Inflammatory macrophage treated with lipopolysaccharide for 1 hour (primary cell): ENCODE measurements at regions not wholly inside any gene's neighbourhood (a gene's known extent, or its start where the extent isn't known, plus 50 kb on each side); places are given as distances from the start of the nearest gene placed in this dataset.

Experiments used
- DNase-seq, 2 donors: peaks; one replicate each; pipeline ENCODE4 v3.0.0-alpha.2; 2020 to 2022

DNA sequence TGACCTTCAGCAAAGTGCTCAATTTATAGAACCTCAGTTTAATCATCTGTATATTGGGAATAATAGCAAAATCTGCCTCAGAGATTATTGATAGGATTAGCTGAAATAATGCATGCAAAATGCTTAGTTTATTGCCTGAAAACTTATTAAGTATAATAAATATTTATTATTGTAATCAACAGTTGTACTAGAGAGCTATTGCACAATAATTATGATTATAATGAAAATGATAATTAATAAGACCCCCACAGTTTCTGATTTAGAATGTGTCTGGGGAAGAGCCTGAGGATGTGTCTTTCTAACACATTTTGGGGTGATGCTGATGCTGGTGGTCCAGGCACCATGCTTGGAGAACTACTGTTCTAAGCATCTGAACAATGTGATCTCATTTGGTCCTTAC, 419.6 kb downstream of the NPIPA7 start:
- DNase-seq = no peak

DNA sequence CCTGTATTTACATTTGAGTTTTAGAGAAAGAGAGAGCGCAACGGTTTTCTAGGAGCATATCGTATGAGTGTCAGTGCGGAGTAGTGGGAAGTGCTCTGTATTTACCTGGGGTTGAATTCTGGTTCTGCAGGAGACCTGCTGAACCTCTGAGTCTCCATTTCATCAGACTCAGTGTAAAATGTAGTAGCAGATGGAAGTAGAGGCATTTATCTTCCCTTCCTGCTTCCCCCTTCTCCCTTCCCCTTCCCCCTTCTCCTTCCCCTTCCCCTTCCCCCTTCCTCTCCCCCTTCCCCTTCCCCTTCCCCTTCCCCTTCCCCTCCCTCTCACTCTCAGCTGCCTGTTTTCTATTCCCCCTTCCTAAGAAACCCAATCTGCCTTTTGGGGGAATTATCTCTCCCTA, 426.9 kb downstream of the NPIPA7 start:
- no peak for DNase-seq

DNA sequence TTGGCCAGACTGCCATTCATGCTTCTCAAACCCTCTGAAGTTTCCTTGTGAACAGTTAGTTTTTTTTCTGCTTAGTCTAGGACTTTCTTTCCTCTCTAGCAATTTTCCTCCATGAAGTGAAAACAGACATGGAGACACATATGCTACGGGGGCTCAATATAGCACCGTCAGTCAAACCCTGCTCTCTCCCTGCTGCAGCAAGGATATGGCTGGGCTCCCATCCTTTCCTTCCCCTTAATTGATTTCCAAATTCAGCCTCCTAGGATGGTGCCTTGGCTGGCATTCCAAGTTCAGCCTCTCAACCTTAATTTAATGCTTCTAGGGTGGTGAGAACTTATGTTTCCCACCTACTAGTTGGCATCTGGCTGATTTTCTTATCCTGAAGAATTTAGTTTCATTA, 436.7 kb downstream of the NPIPA7 start:
- no peak for DNase-seq

DNA sequence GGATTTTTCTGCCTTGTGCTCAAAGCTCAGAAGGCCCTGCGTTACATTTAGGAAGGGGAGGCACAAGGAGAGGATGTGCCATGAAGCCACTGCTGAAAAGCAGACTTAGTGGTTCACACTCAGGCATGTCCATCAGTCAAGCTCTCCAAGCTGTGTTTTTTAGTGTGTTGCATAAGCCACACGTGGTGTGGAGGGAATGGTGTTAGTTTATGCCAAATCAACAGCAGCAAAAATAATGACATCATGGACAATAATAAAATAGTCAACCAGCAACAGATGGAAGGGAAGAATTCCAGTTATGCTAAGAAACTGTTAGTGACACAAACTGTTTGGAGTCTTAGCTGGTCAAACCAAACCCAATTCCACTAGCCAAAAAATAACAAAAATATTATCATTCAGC, 438.3 kb downstream of the NPIPA7 start:
- DNase-seq = no peak

DNA sequence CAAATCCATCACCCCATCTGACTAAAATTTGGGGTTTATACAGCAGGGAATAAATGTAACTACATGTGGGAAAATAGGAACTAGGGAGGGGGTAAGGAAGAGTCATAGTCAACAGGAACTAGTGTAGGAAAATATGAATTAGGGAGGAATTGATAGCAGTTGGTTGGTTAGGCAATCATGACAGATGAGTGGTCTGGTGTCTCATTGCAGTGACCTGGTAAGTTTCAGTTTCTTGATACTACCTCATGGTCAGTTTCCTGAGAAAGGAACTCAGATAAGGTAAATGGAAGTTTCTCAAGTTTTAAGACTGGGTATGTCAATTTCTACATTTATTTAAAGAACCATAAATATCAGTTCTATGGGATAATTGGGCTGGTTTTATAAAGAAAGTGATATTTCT, 442.3 kb downstream of the NPIPA7 start:
- no peak for DNase-seq

DNA sequence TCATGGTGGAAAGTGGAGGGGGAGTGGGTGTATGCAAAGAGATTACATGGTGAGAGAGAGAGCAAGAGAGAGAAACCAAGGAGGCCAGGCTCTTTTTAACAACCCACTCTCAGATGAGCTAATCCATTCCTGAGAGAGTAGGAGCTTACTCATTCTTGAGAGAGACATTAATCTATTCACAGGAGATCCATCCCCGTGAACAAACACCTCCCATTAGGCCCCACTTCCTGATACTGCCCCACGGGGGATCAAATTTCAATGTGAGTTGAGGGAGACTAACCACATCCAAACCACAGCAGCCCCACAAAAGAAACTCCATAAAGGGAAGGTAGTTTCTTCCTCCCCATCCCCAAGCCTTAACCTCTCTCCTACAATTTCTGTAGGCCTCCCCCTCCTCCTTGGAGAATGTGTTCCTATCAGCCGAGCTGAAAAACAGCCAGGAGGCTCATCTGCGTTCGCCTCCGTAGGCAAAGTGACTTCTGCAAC, 450.0 kb downstream of the NPIPA7 start:
- no peak for DNase-seq

DNA sequence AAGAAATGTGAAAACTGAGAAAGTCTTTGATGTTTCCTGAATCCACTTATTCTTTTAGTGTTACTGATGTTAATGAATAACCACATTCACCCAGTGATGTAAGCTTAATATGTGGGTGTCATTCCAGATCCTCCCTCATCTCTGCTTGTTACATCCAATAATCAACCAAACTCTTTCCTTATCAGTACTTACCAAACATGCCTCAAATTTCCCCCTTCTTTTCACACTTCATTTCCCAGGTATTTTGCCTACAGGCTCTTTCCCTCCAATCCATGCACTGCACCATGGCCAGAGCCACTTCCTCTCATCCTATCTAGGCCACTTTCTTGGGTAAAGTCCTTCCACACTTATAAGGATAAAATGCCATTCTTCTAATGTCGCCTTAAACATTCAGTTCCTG, 451.5 kb downstream of the NPIPA7 start:
- no peak for DNase-seq

DNA sequence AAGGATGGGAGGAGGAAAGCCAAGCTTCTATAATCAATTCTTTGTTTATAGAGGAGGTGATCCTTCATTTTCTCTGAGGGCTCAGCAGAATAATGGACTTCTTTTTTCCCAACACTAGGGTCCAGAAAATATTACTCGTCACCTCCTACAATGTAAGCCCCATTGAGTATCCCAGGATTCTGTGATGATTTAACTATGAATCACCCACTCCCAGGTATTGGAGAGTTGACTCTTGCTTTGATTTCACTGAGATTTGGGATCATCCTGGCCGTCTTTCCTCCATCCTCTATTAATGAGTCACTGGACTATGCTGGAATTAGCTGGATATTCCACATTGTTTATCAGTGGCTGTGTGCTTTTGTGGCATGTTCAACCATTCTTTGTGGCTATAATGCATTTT, 452.0 kb downstream of the NPIPA7 start:
- no peak for DNase-seq

DNA sequence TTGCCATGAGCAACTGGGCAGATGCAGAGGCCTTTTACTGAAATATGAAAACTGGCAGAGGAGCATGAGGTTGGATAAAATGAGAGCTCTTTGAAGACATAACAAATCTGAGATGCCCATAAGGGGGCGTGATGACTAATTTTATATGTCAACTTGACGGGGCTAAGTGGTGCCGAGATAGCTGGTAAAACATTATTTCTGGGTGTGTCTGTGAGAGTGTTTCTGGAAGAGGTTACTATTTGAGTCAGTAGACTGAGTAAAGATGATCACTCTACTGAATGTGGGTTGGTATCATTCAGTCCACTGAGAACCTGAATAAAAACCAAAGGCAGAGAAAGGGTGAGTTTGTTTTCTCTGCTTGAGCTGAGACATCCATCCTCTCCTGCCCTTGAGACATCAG, 454.2 kb downstream of the NPIPA7 start:
- DNase-seq = no peak

DNA sequence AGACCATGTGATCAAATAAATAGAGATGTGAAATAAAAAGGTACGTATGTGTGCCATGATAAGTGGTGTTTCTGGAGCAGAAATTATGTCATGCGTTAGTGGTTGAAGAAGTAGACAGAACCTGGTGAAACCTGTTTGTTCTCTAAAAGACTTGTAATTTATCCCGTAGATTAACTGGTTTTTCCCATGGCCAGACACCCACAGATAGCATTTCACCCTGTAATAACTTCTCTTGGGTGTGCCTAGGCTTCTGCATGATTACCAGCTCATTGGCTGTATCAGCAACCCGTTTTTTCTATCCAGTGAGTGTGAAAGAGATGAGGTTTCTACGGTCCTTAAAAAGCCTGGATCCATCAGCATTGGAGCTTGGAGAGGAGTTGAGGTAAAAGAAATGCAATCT, 471.3 kb downstream of the NPIPA7 start:
- no peak for DNase-seq

DNA sequence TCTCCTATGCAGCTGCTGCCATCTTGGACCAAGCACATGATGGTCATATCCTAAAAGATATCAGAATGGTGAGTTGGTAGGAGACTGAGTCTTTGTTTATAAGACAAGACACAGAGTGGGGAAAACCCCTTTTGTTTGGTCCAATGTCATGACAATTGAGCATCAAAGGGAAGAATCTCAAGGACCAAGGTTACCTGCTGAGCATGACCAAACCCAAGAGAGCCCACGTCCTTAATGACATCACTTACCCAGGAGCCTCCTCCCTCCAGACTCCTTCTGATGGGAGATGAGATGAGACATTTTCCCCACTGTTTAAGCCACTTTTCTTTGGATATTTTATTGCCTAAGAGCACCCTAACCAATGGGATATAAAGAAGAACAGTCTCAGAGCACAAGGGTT, 478.1 kb downstream of the NPIPA7 start:
- no peak for DNase-seq

DNA sequence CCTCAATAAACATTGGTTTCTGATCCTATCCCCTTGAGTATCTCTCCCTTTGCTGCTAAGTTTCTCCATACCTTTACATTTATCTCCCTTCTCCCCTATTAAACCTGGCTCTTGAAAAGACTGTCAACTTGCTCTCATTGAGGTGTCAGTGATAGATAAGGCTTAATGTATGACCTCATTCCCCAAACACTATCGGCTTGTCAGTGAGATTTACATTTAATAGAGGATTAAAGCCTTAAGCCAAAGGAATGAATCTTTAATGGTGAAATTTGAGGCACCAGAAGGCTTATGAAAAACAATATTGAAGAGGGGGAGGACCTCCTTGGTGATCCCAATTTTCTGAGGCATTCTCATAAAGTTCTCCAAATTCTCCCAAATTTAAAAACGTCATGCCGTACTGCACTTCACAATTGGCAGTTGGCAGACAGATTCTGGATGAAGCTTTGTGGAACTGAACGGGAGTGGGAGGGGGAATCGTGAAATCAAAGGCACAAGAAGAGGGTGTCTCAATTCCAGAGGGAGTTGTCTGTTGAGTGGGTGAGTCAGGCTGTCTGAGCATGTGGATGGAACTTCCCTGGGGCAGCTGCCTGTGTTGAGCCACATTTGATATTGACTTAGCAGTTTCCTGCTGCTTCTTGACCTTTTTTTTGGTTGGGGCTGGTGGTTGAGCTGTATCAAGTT, 478.8 kb downstream of the NPIPA7 start:
- DNase-seq = peak; percentile 54 to 96

DNA sequence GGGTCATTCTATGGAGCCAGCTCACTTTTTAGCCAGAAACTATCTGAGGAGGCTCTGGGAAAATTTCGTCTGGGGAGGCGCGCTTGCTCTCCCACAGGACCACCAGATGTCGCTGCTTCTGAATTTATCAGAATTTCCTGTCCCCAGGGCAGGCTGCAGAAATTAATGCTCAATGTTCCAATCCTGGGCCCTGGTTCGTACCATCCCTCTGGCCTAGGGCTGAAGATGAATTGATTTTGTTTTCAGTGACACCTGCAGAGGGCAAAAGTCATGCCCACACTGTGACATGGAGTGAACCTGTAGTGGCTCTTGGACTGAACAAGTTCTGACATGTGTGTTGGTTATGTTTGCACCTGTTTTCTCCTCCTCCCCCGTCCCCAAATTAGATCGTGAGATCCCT, 482.6 kb downstream of the NPIPA7 start:
- peak; percentile 35 to 65 for DNase-seq

DNA sequence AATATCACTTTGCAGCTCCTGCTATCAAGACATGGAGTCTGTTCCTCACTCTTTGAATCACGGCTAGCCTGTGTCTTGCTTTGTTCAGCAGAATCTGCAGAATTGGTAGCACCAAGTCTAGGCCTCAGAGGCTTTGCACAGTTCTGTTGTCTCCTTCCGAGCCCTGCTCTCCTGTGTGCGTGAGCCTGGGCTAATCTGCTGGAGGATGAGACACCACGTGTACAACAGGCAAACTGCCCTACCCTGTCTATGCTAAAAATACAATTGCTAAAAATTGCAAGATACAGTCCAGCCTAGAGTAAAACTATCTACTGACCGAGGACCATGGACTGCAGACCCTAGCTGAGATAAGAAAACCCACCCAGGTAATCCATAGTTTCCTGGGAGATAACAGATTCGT, 484.7 kb downstream of the NPIPA7 start:
- DNase-seq = no peak

DNA sequence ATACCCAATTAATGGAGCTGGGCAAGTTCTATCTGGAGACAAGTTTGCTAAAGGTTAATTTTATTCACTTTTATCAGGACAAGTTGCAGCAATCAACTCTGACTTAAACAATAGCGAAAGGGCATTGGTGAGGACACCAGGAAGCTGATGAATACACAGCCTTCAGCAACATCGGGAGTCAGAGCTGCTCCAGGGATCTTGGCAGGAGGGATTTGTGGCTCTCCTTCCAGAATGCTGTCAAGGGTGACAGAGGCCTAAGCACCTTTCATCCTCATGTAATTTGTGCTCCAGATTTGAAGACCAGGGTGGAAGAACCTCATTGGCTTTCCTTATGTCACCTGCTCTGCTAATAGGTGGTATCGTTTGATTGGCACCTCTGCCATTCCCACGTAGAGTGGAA, 485.6 kb downstream of the NPIPA7 start:
- DNase-seq = no peak

DNA sequence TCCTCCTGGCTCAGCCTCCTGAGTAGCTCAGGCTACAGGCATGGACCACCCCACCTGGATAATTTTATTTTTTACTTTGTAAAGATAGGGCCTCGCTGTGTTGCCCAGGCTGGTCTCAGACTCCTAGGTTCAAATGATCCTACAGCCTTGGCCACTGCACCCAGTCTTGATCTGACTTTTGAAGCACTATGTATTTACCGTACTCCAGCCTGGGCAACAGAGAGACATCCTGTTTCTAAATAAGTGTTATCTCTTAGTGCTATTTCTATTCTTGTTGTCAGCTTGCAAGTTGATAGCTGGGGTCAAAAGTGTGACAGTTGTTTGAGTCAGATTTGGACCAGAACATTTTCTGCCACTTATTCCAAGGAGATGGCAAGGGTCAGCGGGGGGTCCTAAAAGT, 486.4 kb downstream of the NPIPA7 start:
- no peak for DNase-seq

DNA sequence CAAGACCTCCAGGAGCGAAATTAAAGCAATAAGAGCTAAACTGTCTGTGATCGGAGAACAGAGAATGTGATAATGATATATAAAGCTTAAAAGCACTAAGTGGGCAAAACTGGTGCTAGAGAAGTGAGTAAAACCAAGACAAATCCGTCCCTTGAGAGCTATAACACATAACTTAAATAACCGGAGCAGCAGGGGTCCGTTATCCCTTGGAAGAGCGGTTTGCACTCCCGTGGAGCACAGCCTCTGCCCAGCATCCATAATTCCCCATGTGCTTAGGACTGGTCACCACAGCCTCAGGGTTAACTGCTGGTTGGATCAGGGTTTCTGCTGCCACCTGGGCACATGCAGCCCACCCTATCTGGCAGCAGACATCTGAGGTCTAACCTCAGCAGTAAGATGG, 489.0 kb downstream of the NPIPA7 start:
- no peak for DNase-seq

DNA sequence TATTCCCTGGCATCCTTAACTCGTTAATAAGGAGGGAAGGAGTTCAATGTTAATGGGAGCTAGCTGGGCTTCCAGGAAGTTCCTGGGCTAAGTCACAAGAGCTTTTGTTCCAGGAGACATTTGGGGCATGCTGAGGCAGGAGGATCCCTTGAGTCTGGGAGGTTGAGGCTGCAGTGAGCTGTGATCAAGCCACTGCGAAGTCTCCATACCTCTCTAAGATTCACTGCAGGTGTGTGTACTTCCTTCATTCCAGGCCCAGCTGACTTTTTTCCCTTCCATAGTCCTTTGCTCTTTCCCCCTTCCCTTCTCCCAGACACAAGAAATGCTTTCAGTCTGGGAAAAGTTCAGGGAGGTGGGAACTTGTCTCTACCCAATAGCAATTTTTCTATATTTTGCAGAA, 489.8 kb downstream of the NPIPA7 start:
- DNase-seq = no peak

DNA sequence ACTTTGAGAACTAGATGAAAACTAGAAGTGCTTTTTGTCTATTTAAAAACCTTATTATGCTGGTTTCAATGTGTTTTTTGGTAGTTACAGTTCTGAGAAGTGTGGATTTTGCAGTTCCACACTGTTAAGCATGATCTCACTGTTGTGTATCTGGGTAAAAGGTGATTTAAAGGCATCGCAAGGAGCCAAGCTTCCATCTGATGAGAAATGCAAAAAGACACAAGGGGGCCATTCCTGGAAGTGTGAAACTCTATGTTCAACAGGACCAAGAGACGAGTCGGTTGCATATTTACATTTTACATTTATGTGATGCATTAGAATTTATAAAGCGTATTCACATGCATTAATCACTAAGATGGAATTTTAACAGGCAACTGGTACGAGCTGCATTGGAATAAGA, 490.8 kb downstream of the NPIPA7 start:
- no peak for DNase-seq

DNA sequence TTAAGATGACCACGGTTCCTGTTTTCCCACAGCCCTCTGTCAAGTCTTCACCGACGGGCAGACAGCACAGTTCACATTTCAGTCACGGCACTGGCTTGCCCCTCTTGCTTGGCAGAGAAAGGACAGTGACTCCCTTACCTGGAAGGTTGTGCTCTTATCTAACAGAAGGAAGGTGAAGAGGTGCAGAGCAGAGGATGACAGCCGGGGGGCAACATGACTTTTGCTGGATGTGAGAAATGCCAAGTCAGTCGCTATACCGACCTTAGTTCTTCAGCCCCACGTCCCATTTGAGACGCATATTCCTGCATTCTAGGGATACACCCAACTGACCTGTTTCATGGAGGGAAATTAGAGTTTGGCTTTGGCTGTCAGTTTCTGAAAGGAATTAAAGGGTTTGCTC, 492.3 kb downstream of the NPIPA7 start:
- DNase-seq = no peak

DNA sequence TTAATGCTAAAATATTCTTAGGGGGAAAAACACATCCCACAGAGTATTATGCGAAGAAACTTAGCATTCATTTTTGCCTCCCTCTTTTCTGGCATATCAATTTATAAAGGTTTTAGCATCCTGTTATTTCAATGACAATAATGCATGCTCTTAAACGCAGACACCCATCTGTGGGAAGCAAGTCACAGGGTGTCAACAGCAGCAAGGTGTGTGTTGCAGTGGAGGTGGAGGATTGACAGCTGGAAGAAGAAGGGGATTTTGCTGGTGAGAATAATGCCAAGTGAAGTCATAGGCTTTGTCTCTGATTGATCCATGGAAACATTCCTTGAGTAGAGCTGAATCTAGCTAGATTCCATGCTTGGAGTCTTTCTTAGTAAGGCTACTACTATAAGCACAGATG, 498.1 kb downstream of the NPIPA7 start:
- no peak for DNase-seq

DNA sequence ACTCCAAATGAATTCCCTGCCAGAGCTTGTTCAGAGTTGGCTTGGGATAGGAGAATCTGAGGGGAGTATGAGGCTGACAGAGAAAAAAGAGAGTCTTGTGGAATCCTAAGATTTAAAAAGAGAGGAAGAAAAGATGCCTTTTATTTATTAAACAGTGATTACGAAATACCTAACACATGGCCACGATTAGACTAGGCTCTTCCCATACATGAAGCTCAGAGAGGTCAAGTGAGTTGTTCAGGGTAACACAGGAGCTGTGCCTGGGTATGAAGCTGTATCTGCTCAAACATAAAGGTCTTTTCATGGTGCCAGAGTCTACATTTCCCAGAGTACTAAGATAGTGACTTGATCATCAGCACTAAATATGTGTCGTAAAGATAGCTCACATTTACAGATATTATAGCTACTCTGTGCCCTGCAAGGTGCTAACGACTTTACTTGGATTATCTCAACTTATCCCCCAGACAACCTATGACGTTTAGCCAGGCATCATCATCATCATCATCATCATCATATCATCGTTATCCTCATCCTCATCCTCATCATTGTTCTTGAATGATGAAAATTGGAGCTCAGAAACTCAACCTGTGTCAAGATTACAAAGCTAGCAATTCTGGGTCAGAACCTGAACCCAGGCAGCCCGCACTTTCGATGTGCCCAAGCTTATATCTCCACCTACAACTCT, 500.8 kb downstream of the NPIPA7 start:
- no peak for DNase-seq

DNA sequence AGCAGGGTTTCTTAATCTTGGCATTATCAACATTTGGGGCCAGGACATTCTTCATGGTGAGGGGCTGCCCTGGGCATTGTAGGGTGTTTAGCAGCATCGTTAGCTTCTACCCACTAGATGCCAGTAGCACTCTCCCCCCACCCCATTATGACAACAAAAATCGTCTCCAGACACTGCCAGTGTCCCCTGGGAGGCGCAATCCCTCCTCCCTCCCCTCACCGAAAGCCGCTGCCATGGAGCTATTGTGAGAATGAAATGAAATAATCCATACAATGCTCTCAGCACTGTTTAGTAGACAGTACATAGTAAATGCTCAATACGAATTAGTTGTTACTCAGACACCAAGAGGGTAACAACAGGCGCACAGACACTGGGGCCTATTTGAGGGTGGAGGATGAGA, 502.9 kb downstream of the NPIPA7 start:
- DNase-seq = no peak

DNA sequence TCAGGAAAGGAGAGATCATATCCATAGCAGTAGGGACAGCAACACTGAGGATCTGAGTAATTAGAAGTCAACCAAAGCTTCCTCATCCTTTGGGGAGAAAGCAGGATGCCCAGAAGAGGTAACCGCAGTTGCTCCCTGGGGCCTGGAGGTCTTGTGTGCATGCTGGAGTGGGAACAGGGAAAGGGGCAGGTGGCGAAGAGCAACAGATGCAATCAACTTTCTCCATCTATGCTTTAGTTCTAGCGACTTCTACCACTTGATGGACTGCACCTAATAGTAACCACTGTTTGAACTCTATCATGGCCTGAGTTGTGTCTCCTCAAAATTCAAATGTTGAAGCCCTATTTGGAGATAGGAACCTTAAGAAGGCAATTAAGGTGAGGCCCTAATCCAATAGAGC, 503.8 kb downstream of the NPIPA7 start:
- no peak for DNase-seq

DNA sequence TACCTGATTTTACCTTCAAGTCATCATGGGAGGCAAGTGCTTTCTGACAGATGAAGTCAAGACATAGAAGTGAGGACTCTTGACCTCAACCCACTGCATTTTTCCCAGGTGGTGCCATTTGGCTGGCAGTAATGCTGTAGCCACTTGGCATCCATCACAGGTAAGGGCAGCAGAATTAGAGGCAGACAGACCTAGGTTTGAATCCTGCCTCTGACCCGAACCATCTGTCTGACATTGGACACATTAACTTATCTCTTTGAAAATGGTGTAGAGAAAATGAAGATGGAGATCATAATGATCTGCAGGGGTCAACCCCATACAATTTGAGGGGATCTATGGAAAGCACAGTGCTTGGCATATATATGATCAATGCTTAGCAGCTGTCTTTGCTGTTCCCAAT, 505.5 kb downstream of the NPIPA7 start:
- DNase-seq = no peak
